Activated CD4-positive, alpha-beta T cell treated with anti-CD3 and anti-CD28 coated beads, Interleukin-2, amount 50 U/mL, for 4 hours (primary cell): ENCODE measurements at regions not wholly inside any gene's neighbourhood (a gene's known extent, or its start where the extent isn't known, plus 50 kb on each side); places are given as distances from the start of the nearest gene placed in this dataset.

Experiments used
- DNase-seq, 2 experiments: peaks; one replicate each; pipeline ENCODE4 v3.0.0-alpha.2; 2020

DNA sequence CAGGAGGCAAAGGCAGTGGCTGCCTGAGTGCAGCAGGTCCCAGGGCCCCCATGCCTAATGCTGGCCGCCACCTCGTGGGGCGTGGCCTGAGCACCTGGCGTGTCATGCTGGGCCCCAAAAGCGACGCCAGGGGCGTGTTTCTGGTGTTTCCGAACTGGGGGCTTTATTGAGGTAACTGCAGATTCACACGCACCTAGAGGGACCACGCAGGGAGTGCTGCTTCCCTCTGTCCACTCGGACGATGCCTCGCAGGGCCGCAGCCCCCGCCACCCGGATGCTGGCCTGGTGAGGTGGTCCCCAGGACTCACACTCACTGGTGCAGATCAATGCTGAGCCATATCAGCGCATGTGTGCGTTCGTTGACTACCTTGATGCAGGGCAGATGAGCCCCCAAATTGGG, 736.2 kb downstream of the BRD1 start:
- no peak for DNase-seq

GRCh38 chr22:49090853-49091135, 736.9 kb downstream of the BRD1 start:
- DNase-seq: no peak

GRCh38 chr22:49090061-49090852, 737.4 kb downstream of the BRD1 start:
- no peak for DNase-seq

DNA sequence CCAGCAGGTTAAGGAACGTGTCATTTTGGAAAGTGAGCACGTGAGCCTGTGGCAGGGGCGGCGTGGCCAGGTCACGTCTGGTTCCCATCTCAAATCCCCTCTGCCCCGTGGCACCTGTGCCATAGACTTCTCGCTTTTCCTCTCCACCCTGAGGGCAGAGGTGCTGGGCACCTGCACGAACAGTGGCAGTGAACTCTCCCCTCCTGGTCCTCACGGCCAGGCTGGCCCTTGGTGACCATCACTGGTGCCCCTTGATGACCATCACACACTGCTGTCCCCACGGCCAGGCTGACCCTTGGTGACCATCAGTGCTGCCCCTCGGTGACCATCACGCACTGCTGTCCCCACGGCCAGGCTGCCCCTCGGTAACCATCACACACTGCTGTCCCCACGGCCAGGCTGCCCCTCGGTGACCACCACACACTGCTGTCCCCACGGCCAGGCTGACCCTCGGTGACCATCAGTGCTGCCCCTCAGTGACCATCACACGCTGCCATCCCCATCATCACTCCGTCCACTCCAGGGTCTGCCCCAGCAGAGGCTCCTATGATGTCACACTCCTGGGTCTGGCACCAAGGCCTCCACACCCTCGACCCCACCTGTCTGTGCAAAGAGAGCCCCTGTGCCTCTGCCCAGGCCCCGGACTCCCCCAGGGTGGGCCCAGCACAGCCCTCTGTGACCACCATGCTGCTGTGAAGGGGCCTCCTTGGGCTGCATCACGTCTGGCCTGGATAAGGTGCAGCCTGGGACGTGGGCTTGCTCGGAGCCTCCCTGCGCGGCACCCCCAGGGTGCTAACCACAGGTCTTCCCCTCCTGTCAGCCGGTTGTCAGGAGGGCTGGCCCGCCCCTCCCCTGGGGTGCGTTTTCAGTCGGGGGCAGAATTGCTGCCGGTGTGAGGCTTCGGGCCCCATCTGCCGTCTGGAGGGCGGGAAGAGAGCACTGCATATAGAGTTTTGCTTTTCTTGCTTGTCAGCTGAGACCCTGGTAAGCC, 738.6 kb downstream of the BRD1 start:
- DNase-seq: no peak

DNA sequence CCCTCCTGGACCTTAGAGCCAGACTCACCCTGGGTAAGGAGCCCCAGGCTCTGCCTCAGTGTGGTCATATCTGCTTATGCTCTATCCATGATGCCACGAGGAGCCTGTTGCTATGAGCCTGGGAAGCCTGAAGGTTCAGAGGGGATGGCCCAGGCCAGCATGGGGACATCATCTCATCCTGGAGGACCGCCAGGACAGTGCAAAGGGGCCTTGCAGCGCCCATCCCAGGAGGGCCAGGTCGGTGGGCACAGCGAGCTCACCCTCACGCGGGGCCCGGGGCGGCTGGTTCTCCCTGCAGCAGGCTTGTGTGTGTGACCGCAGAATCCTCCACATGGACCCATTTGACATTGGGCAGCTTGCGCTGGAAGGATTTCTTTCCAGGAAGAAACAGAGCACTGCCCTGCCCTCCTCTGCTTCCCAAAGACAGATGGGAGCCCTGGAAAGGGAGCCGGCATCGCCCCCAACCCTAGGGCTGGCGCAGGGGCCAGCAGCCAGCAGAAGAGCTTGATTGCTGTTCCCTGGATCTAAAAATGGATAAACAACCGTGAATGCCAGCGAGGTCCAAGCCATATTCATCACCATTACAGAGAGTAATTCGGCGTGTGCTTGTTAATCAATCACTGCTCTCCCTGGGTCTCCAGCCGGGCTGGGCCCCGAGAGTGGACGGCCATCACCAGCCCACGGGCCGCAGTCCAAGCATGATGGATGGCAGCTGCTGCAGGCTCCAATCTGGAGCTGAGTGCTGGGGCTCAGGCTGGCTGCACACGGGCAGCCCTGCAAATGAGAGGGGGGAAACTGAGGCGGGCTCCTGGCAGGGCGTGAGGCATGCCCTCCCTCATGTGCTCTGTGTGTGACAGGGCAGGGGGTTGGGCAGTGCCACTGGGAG, 739.7 kb downstream of the BRD1 start:
- DNase-seq: no peak

DNA sequence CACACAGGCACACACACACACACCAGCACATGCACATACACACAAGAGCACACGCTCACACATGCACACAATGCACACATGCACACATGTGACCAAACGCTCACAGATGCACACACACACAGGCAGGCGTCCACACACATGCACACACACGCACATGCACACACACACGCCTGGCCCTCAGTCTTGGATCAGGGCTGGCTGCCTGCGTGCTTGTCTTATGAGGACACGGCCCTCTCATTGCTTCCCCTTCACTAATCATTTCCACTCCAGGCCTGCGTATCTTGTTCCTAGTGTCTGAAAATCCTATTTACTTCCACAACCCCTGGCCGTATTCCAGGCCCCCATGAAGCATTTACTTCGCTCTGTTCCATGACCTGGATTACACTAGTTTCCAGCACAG, 740.5 kb downstream of the BRD1 start:
- no peak for DNase-seq

DNA sequence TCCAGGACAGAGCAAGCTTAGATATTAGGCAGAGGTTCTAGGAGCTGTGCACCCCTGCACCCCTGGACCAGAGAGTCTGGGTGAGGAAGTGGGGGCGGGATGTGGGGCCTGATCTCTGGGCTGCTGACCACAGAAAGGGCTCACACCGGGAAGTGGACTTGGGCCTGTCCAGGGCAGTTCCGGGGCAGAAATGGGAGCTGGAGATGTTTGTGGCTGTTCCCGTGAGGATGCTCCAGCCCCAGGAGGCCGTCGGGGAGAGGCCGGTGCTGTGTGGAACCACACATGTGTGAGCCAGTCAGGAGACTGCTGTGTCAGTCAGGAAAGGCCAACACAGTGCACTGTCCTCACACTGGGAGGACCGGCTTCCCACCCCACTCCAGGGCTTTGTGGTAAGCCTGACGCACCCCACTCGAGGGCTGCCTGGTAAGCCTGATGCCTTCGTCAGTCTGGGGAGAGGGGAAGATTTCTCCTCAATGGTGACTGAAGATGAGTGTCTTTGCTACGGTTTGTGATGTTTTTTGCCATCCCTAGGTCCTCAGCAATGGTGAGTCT, 741.0 kb downstream of the BRD1 start:
- no peak for DNase-seq

DNA sequence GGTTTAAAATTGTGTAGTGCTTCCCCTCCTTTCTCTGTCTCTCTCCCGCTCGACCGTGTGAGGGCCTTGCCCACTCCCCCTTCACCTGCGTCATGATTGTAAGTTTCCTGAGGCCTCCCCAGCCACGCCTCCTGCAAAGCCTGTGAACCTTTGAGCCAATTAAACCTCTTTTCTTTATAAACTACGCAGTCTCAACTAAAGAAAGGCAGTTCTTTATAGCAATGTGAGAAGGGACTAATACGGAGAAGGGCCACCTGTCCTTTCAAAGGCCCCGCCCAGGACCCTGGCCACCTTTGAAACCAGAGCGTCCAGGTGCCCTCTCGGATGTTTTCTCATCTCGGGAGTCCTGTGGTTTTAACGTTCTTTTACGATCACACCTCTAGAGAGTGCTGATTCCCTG, 741.5 kb downstream of the BRD1 start:
- no peak for DNase-seq

DNA sequence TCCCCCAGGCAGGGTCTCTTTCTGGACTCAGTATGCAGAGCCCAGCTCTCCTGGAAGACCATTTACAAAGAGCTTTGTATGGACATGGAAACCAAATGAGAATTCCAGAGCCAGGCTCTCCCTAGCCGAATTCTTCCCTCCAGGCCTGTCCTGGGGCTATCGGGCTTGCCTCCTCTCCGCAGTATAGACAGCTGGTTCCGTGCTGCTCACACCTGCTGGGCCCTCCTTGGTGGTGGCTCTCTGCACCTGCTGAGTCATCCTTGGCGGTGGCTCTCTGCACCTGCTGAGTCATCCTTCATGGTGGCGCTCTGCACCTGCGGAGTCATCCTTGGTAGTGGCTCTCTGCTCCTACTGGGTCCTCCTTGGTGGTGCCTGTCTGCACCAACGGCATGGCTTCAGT, 743.5 kb downstream of the BRD1 start:
- no peak for DNase-seq

- DNase-seq: no peak
Measured at GRCh38 chr22:49083607-49084006, 744.1 kb downstream of the BRD1 start.

DNA sequence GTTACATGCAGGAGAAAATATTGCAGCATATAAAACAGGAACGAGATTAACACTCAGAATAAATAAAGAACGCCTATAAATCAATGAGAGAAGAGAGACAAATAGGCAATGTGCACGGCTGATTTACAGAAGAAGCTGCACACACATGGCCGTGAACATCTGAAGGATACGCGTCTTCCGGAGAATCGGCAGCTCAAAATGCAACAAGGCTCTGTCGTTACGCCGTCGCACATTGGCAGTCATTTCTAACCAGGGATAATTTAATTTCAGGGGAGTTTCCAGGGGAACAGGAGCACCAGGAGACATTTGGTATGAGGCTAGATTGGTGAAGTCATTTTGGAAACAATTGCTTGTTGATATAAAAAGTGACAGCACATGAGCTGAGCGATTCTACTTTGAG, 745.2 kb downstream of the BRD1 start:
- no peak for DNase-seq

GRCh38 chr22:49081926-49082325, 745.7 kb downstream of the BRD1 start:
- no peak for DNase-seq

DNA sequence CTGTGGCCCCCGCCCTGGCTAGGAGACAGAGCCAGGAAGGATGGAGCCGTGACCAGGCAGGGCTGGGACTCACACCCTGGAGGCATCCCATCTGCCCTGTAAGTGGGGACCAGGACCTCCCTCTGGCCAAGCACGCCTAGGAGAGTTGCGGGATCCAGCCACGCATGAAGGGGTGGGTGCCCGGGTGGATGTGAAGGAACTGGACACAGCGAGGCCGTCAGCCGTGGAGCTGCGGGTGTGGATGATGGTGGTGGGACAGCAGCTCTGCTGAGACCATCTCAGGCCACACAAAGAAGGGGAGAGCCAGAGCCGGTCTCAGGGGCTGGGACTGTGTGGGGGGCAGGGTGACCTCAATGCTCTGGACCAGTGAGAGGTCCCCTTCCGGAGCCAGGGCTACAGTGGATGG, 746.4 kb downstream of the BRD1 start:
- no peak for DNase-seq

- no peak for DNase-seq
Measured at GRCh38 chr22:49080631-49081030, 747.0 kb downstream of the BRD1 start.

DNA sequence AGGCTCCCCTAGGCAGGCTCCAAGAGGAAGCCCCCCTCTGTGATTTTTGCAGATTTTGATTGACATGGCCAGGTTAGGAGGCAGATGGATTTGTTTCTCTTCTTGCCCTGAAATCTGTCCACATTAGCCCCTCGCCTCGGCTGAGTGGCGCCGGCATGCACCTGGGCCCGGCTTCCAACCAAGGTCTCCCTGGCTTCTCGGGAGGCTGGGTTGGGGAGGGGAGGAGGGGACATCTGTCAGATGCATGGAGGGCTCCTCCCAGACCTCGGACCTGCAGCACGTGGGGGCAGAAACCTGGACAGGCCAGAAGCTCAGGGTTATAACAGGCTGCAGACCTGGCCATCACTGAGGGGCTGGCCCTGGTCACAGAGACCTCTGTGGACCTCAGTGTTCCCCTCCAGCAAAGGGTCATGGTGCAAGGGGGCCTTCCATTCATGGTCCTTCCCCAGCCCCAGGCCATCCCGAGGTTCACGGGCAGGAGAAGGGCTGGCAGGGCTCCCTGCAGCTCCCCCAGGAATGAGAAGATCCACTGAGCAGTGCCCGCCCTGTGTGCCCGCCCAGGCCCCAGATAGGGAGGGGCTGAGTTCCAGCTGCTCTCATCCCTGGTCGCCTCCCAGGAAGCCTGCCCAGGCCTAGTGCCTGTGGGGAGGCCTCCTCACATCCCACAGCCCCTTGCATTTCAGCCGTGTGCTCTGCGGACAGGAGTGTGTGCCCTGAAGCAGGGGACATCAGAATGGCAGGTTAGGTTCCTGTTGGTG, 747.8 kb downstream of the BRD1 start:
- no peak for DNase-seq

GRCh38 chr22:49079027-49079725, 748.5 kb downstream of the BRD1 start:
- DNase-seq: no peak

- DNase-seq: no peak
Measured at GRCh38 chr22:49078076-49078710, 749.5 kb downstream of the BRD1 start.

- DNase-seq: no peak
Measured at GRCh38 chr22:49077586-49077985, 750.1 kb downstream of the BRD1 start.

GRCh38 chr22:49077036-49077393, 750.7 kb downstream of the BRD1 start:
- DNase-seq: no peak

DNA sequence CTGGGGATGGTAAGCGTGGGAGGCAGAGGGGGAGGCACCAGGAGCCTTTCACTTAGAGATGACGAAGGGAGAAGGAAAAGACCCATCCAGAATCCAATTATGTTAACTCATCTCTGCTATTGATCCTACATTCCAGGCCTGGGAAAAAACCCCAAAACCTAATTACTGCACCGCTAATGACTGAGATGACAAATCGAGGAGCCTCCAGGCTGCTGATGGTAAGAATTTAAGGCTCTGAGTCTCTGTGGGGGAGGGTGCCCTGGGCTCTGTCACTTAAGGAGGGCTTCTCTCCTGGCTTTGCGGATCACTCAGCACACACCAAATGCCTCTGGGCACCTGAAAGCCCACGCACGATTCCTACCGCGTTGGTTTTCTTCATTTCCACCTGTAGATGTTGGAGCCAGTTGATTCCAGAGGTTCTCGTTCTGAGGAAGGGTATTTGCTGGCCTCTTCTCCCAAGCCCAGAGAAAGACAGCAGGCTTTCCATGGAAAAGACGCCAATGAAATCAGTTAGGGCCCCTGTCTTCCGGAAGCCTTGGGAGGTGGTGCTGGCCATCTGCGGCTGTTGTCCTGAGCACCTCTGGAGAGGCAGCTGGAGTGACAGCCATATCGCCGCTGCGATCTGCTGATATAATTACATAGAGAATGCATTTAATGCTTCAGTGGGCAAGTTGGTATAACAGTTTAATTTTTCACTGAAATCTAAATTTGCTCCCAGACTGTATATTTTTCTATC, 751.2 kb downstream of the BRD1 start:
- no peak for DNase-seq
